ENCODE measurements at regions not wholly inside any gene's neighbourhood (a gene's known extent, or its start where the extent isn't known, plus 50 kb on each side); places are given as distances from the start of the nearest gene placed in this dataset.

- Histone ChIP-seq H3K27ac (ENCODE audit: low read length) (no peak overlapping the region), H3K27me3 (ENCODE audit: insufficient read depth, low read depth, low read length) (no peaks in the 10 kb centered on the region), H4K20me1 (ENCODE audit: insufficient read depth) (no peaks in the 10 kb centered on the region), H3K4me3 (ENCODE audit: low read length) (no peak overlapping the region), H3K36me3 (ENCODE audit: insufficient read depth, low read length) (no peaks in the 10 kb centered on the region), H3K4me2 (ENCODE audit: low read length) (no peak overlapping the region), H3K9me3 (ENCODE audit: low read length) (no peaks in the 10 kb centered on the region), H2AFZ (ENCODE audit: low read depth, low read length) (no peak overlapping the region), H3K9ac (ENCODE audit: low read length) (no peak overlapping the region), H3F3A (ENCODE audit: insufficient read depth, low read length, poor library complexity, severe bottlenecking) (no peaks in the 10 kb centered on the region), H3K9me2 (ENCODE audit: insufficient read depth, low read length) (no peaks in the 10 kb centered on the region), H3K79me2 (replicated peaks; ENCODE audit: insufficient read depth, low read length) (no peaks in the 10 kb centered on the region)
- no peak for TF ChIP-seq MXI1 (conservative IDR thresholded peaks at IDR 0.05; ENCODE audit: poor library complexity, severe bottlenecking)
- TF ChIP-seq EP300 (conservative IDR thresholded peaks at IDR 0.05; ENCODE audit: poor library complexity, severe bottlenecking): no peak
- TF ChIP-seq CTCF (IDR thresholded peaks at IDR 0.05; ENCODE audit: poor library complexity, severe bottlenecking): no peak
- TF ChIP-seq SMC3 (conservative IDR thresholded peaks at IDR 0.05; ENCODE audit: poor library complexity): no peak
- no peak for TF ChIP-seq POLR2AphosphoS5 (IDR thresholded peaks at IDR 0.05)
Observed at GRCh38 chrX:4735299-4735698, 1021.9 kb upstream of the PRKX start.

- H3K27ac ChIP-seq (ENCODE audit: low read length): no peak overlapping the region
- H2AFZ ChIP-seq (ENCODE audit: low read depth, low read length): no peak overlapping the region
- no peak overlapping the region for H3K4me3 ChIP-seq (ENCODE audit: low read length)
- H3K4me2 ChIP-seq (ENCODE audit: low read length): no peak overlapping the region
- H4K20me1 ChIP-seq (ENCODE audit: insufficient read depth): no peaks in the 10 kb centered on the region
- H3K9me3 ChIP-seq (ENCODE audit: low read length): no peaks in the 10 kb centered on the region
- no peaks in the 10 kb centered on the region for H3F3A ChIP-seq (ENCODE audit: insufficient read depth, low read length, poor library complexity, severe bottlenecking)
- no peaks in the 10 kb centered on the region for H3K79me2 ChIP-seq (replicated peaks; ENCODE audit: insufficient read depth, low read length)
- no peaks in the 10 kb centered on the region for H3K36me3 ChIP-seq (ENCODE audit: insufficient read depth, low read length)
- no peaks in the 10 kb centered on the region for H3K9me2 ChIP-seq (ENCODE audit: insufficient read depth, low read length)
- H3K9ac ChIP-seq (ENCODE audit: low read length): no peak overlapping the region
- no peak for TF ChIP-seq POLR2AphosphoS5 (IDR thresholded peaks at IDR 0.05)
- TF ChIP-seq EP300 (conservative IDR thresholded peaks at IDR 0.05; ENCODE audit: poor library complexity, severe bottlenecking): no peak
- no peak for TF ChIP-seq TAF1 (IDR thresholded peaks at IDR 0.05; ENCODE audit: low read depth)
- no peak for TF ChIP-seq MXI1 (conservative IDR thresholded peaks at IDR 0.05; ENCODE audit: poor library complexity, severe bottlenecking)
- TF ChIP-seq EZH2 (IDR thresholded peaks at IDR 0.05; ENCODE audit: borderline replicate concordance, insufficient read depth, low read length, poor library complexity, severe bottlenecking): no peak
- no peaks in the 10 kb centered on the region for H3K27me3 ChIP-seq (ENCODE audit: insufficient read depth, low read depth, low read length)
Observed at GRCh38 chrX:4710618-4711433, 997.4 kb upstream of the PRKX start.

GRCh38 chrX:4708970-4709760, 995.7 kb upstream of the PRKX start:
- H3K79me2 ChIP-seq (replicated peaks; ENCODE audit: insufficient read depth, low read length): no peaks in the 10 kb centered on the region
- H3K9ac ChIP-seq (ENCODE audit: low read length): no peak overlapping the region
- no peak overlapping the region for H3K27ac ChIP-seq (ENCODE audit: low read length)
- H4K20me1 ChIP-seq (ENCODE audit: insufficient read depth): no peaks in the 10 kb centered on the region
- no peak for TF ChIP-seq SMC3 (conservative IDR thresholded peaks at IDR 0.05; ENCODE audit: poor library complexity)
- no peak for TF ChIP-seq REST (IDR thresholded peaks at IDR 0.05; ENCODE audit: borderline replicate concordance)
- TF ChIP-seq TAF1 (IDR thresholded peaks at IDR 0.05; ENCODE audit: low read depth): no peak
- no peak for TF ChIP-seq CTCF (IDR thresholded peaks at IDR 0.05; ENCODE audit: poor library complexity, severe bottlenecking)
- TF ChIP-seq MXI1 (conservative IDR thresholded peaks at IDR 0.05; ENCODE audit: poor library complexity, severe bottlenecking): no peak
- TF ChIP-seq RAD21 (conservative IDR thresholded peaks at IDR 0.05): no peak
- no peak for TF ChIP-seq EZH2 (IDR thresholded peaks at IDR 0.05; ENCODE audit: borderline replicate concordance, insufficient read depth, low read length, poor library complexity, severe bottlenecking)
- no peak for TF ChIP-seq EP300 (conservative IDR thresholded peaks at IDR 0.05; ENCODE audit: poor library complexity, severe bottlenecking)
- no peaks in the 10 kb centered on the region for H3K9me2 ChIP-seq (ENCODE audit: insufficient read depth, low read length)
- H2AFZ ChIP-seq (ENCODE audit: low read depth, low read length): no peak overlapping the region
- no peaks in the 10 kb centered on the region for H3K36me3 ChIP-seq (ENCODE audit: insufficient read depth, low read length)
- H3K4me3 ChIP-seq (ENCODE audit: low read length): no peak overlapping the region
- H3F3A ChIP-seq (ENCODE audit: insufficient read depth, low read length, poor library complexity, severe bottlenecking): no peaks in the 10 kb centered on the region
- H3K9me3 ChIP-seq (ENCODE audit: low read length): no peaks in the 10 kb centered on the region
- no peaks in the 10 kb centered on the region for H3K27me3 ChIP-seq (ENCODE audit: insufficient read depth, low read depth, low read length)
- no peak overlapping the region for H3K4me2 ChIP-seq (ENCODE audit: low read length)

All from neural cell (in vitro differentiated cells).